ENCODE measurements at regions not wholly inside any gene's neighbourhood (a gene's known extent, or its start where the extent isn't known, plus 50 kb on each side); places are given as distances from the start of the nearest gene placed in this dataset.

- no peak for DNase-seq
These were observed 167.1 kb downstream of the DHX15 start for GRCh38 chr4:24417206-24417605.

- DNase-seq, result no peak
These were observed 168.1 kb downstream of the DHX15 start for GRCh38 chr4:24416293-24416692.

GRCh38 chr4:24413311-24413784, 171.0 kb downstream of the DHX15 start:
- DNase-seq, result no peak

- DNase-seq, result no peak
These were observed 172.5 kb downstream of the DHX15 start for GRCh38 chr4:24411806-24412205.

GRCh38 chr4:24411299-24411698, 173.1 kb downstream of the DHX15 start:
- DNase-seq, result no peak

- DNase-seq, result no peak
These were observed 175.7 kb downstream of the DHX15 start for GRCh38 chr4:24408640-24409039.

GRCh38 chr4:24405926-24406325, 178.4 kb downstream of the DHX15 start:
- DNase-seq, result no peak

GRCh38 chr4:24405341-24405740, 179.0 kb downstream of the DHX15 start:
- DNase-seq, result no peak

- DNase-seq, result no peak
These were observed 180.1 kb downstream of the DHX15 start for GRCh38 chr4:24404281-24404680.

- DNase-seq, result no peak
These were observed 181.1 kb downstream of the DHX15 start for GRCh38 chr4:24403265-24403664.

- no peak for DNase-seq
These were observed 183.8 kb downstream of the DHX15 start for GRCh38 chr4:24400537-24400936.

- no peak for DNase-seq
These were observed 187.4 kb downstream of the DHX15 start for GRCh38 chr4:24396988-24397387.

GRCh38 chr4:24395937-24396336, 188.4 kb downstream of the DHX15 start:
- DNase-seq, result no peak

- DNase-seq, result no peak
These were observed 190.3 kb downstream of the DHX15 start for GRCh38 chr4:24394041-24394440.

- DNase-seq, result no peak
These were observed 191.7 kb downstream of the DHX15 start for GRCh38 chr4:24392613-24393012.

GRCh38 chr4:24382381-24382780, 202.0 kb downstream of the DHX15 start:
- DNase-seq, result no peak

- DNase-seq, result no peak
These were observed 203.2 kb downstream of the DHX15 start for GRCh38 chr4:24380957-24381665.

GRCh38 chr4:24373704-24374103, 210.7 kb downstream of the DHX15 start:
- DNase-seq, result no peak

- no peak for DNase-seq
These were observed 211.5 kb downstream of the DHX15 start for GRCh38 chr4:24372881-24373280.

- no peak for DNase-seq
These were observed 212.0 kb downstream of the DHX15 start for GRCh38 chr4:24372341-24372740.

GRCh38 chr4:24370421-24370820, 213.9 kb downstream of the DHX15 start:
- no peak for DNase-seq

- no peak for DNase-seq
These were observed 214.8 kb downstream of the DHX15 start for GRCh38 chr4:24369507-24370029.

GRCh38 chr4:24368801-24369200, 215.6 kb downstream of the DHX15 start:
- no peak for DNase-seq

- no peak for DNase-seq
These were observed 219.5 kb downstream of the DHX15 start for GRCh38 chr4:24364852-24365251.

- DNase-seq, result no peak
These were observed 220.1 kb downstream of the DHX15 start for GRCh38 chr4:24364249-24364648.
